ENCODE measurements at regions not wholly inside any gene's neighbourhood (a gene's known extent, or its start where the extent isn't known, plus 50 kb on each side); places are given as distances from the start of the nearest gene placed in this dataset.

DNA sequence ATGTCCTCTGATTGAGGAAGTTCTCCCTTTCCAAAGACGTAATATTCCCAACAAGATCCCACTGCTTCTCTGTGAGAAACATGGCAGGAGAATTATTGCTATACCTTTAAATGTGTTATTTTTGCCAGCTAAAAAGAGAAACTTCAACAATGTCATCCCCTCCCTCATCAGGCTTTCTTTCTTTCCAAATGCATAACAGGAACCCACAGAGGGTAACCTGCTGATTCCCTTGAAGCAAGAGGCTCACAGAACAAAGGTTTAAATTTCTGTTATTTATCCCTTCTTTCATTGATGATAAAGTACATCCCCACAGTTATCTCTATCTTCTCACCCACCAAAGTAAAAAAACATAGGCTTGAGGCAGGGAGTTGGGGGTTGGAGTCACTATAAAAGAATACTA is 102.1 kb downstream of the SLC30A10 start:
- DNase-seq (ENCODE audit: low spot score) (no peak), FAIRE-seq (no peak), ATAC-seq (no peak)
- Histone ChIP-seq H3K4me3 (replicated peaks in 1 of 3; ENCODE audit: insufficient read depth in 1 of 3, low read depth in 2 of 3, low read length in 3 of 3) (no peak overlapping the region), H3K27ac (ENCODE audit: extremely low read length, insufficient read depth, low read length) (no peak overlapping the region), H3K4me2 (ENCODE audit: low read depth, low read length) (no peak overlapping the region), H3K9me3 (ENCODE audit: low read length) (no peaks in the 10 kb centered on the region), H3K27me3 (ENCODE audit: control insufficient read depth in 1 of 2, insufficient read depth in 2 of 2, low read length in 2 of 2) (peaks cover 0 to 2% of the 10 kb centered on the region in 2 experiments; a peak in 1 of 5 replicates), H2AFZ (ENCODE audit: low read length) (no peak overlapping the region), H3K79me2 (ENCODE audit: insufficient read depth, low read length) (no peaks in the 10 kb centered on the region), H4K20me1 (ENCODE audit: insufficient read depth, low read length) (no peaks in the 10 kb centered on the region), H3K4me1 (ENCODE audit: insufficient read depth, low read length) (no peaks in the 10 kb centered on the region), H3K9ac (ENCODE audit: insufficient read depth, low read depth, low read length) (no peak overlapping the region), H3K36me3 (replicated peaks in 1 of 2; ENCODE audit: control insufficient read depth in 1 of 2, insufficient read depth in 2 of 2, low read length in 2 of 2) (no peaks in the 10 kb centered on the region)
- intact Hi-C loops (cut with micrococcal nuclease; ENCODE audit: unreplicated experiment) (no loop called here), in situ Hi-C loops (cut with HindIII; ENCODE audit: extremely low pct_ligation_motif_present, low pct_unique_long_range_greater_than_20kb) (no loop called here)
- ChIA-PET CTCF (ENCODE audit: low intra/inter-chr PET ratio, low total read pairs) (no interaction called here), POLR2A (no interaction called here)
- TF ChIP-seq, protein P1, sequence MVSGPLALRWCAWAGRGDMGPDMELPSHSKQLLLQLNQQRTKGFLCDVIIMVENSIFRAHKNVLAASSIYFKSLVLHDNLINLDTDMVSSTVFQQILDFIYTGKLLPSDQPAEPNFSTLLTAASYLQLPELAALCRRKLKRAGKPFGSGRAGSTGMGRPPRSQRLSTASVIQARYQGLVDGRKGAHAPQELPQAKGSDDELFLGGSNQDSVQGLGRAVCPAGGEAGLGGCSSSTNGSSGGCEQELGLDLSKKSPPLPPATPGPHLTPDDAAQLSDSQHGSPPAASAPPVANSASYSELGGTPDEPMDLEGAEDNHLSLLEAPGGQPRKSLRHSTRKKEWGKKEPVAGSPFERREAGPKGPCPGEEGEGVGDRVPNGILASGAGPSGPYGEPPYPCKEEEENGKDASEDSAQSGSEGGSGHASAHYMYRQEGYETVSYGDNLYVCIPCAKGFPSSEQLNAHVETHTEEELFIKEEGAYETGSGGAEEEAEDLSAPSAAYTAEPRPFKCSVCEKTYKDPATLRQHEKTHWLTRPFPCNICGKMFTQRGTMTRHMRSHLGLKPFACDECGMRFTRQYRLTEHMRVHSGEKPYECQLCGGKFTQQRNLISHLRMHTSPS (CRISPR knock-in tag; IDR thresholded peaks at IDR 0.05; ENCODE audit: low read depth): no peak
- BruUV-seq (replicated peaks): no TSS peak
- WGBS (ENCODE audit: low lambda C conversion rate): 7% methylated on average over 1 of the region's 1 CpG

DNA sequence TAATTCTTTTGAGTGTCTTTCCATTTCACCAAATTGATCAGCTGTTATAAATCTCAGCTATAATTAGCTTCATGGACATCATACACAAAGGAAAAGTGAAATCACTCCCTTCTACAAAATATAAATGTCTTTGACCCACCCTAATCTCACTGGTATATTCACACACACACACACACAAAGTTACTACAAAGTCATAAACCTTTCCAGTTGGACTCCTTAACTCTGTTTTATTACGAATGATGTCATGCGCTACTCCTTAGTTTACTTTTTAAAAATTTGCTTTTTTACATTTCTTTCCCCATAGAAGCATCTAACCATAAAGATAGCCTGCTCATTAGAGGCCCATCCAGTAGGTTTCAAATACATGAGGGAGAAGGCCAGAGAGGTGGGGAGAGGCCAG is 103.0 kb downstream of the SLC30A10 start:
- POLR2A ChIA-PET: no interaction called here
- BruUV-seq (replicated peaks): no TSS peak

More for the DNA sequence above, 103.0 kb downstream of the SLC30A10 start:
- WGBS (ENCODE audit: low lambda C conversion rate): 8% methylated on average over 2 of the region's 2 CpGs
- no peak for DNase-seq (ENCODE audit: low spot score)
- FAIRE-seq: no peak
- Histone ChIP-seq H3K9ac (ENCODE audit: insufficient read depth, low read depth, low read length) (no peak overlapping the region), H2AFZ (ENCODE audit: low read length) (no peak overlapping the region), H3K4me1 (ENCODE audit: insufficient read depth, low read length) (no peaks in the 10 kb centered on the region), H3K4me2 (ENCODE audit: low read depth, low read length) (no peak overlapping the region), H3K9me3 (ENCODE audit: low read length) (no peaks in the 10 kb centered on the region), H3K27ac (ENCODE audit: extremely low read length, insufficient read depth, low read length) (no peak overlapping the region), H4K20me1 (ENCODE audit: insufficient read depth, low read length) (no peaks in the 10 kb centered on the region), H3K36me3 (replicated peaks in 1 of 2; ENCODE audit: control insufficient read depth in 1 of 2, insufficient read depth in 2 of 2, low read length in 2 of 2) (no peaks in the 10 kb centered on the region), H3K4me3 (replicated peaks in 1 of 3; ENCODE audit: insufficient read depth in 1 of 3, low read depth in 2 of 3, low read length in 3 of 3) (no peak overlapping the region), H3K27me3 (ENCODE audit: control insufficient read depth in 1 of 2, insufficient read depth in 2 of 2, low read length in 2 of 2) (peaks cover 0 to 2% of the 10 kb centered on the region in 2 experiments; a peak in 1 of 5 replicates), H3K79me2 (ENCODE audit: insufficient read depth, low read length) (no peaks in the 10 kb centered on the region)
- intact Hi-C loops (cut with micrococcal nuclease; ENCODE audit: unreplicated experiment) (no loop called here), in situ Hi-C loops (cut with HindIII; ENCODE audit: extremely low pct_ligation_motif_present, low pct_unique_long_range_greater_than_20kb) (no loop called here)
- CTCF ChIA-PET (ENCODE audit: low intra/inter-chr PET ratio, low total read pairs): no interaction called here
- ATAC-seq: no peak
- TF ChIP-seq ATF7 (IDR thresholded peaks at IDR 0.05) (peak; percentile 70), ATF7 (CRISPR knock-in tag; IDR thresholded peaks at IDR 0.05) (no peak), HOXA3 (CRISPR knock-in tag; IDR thresholded peaks at IDR 0.05) (no peak)

Measured in HepG2 (cell line).